Thyroid gland (tissue), 4 donors: ENCODE measurements at regions not wholly inside any gene's neighbourhood (a gene's known extent, or its start where the extent isn't known, plus 50 kb on each side); places are given as distances from the start of the nearest gene placed in this dataset.

Source experiments
- POLR2A ChIP-seq, 2 donors: fragments of 450-650 bp; IDR thresholded peaks; one replicate each; pipeline ENCODE4 v1.6.1; 2017; ENCODE audit warnings: antibody characterized with exemption in 2 of 2, mild to moderate bottlenecking in 2 of 2, moderate library complexity in 1 of 2
- TF ChIP-seq, protein P1 (sequence below), 6 experiments: fragments of 200-600 bp in 3 of 6; fragments of 450-650 bp in 3 of 6; sonication (generic) in 3 of 6; IDR thresholded peaks; one replicate each; pipeline ENCODE4 v1.5.1; 2016 to 2019; ENCODE audit warnings: antibody characterized with exemption in 6 of 6, mild to moderate bottlenecking in 2 of 6, inconsistent platforms in 1 of 6, moderate library complexity in 1 of 6

- TF ChIP-seq, protein P1, sequence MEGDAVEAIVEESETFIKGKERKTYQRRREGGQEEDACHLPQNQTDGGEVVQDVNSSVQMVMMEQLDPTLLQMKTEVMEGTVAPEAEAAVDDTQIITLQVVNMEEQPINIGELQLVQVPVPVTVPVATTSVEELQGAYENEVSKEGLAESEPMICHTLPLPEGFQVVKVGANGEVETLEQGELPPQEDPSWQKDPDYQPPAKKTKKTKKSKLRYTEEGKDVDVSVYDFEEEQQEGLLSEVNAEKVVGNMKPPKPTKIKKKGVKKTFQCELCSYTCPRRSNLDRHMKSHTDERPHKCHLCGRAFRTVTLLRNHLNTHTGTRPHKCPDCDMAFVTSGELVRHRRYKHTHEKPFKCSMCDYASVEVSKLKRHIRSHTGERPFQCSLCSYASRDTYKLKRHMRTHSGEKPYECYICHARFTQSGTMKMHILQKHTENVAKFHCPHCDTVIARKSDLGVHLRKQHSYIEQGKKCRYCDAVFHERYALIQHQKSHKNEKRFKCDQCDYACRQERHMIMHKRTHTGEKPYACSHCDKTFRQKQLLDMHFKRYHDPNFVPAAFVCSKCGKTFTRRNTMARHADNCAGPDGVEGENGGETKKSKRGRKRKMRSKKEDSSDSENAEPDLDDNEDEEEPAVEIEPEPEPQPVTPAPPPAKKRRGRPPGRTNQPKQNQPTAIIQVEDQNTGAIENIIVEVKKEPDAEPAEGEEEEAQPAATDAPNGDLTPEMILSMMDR (IDR thresholded peaks at IDR 0.05), result no peak
- no peak for TF ChIP-seq POLR2A (IDR thresholded peaks at IDR 0.05)
These were observed 69.9 kb upstream of the STK39 start for GRCh38 chr2:168317282-168317681.
